SK-N-SH (cell line): ENCODE measurements at regions not wholly inside any gene's neighbourhood (a gene's known extent, or its start where the extent isn't known, plus 50 kb on each side); places are given as distances from the start of the nearest gene placed in this dataset.

ENCODE experiments used
- EP300 ChIP-seq, 2 experiments: IDR thresholded peaks; 2 replicates each; pipeline versions ENCODE4 v1.4.0 to v1.6.1; 2012; ENCODE audit warnings: borderline replicate concordance in 1 of 2, low read depth in 1 of 2, low read length in 1 of 2
- POLR2AphosphoS5 ChIP-seq: IDR thresholded peaks from 2 replicates; pipeline ENCODE4 v1.6.1; 2012; ENCODE audit warnings: low read depth, low read length
- RAD21 ChIP-seq: IDR thresholded peaks from 2 replicates; pipeline ENCODE4 v1.6.1; 2012; ENCODE audit warnings: mild to moderate bottlenecking, low read length
- TF ChIP-seq, protein P1 (sequence below): fragments of 200-600 bp; sonication (generic); IDR thresholded peaks from 2 replicates; pipeline ENCODE4 v1.6.1; 2017; ENCODE audit warnings: antibody characterized with exemption, mild to moderate bottlenecking, moderate library complexity

DNA sequence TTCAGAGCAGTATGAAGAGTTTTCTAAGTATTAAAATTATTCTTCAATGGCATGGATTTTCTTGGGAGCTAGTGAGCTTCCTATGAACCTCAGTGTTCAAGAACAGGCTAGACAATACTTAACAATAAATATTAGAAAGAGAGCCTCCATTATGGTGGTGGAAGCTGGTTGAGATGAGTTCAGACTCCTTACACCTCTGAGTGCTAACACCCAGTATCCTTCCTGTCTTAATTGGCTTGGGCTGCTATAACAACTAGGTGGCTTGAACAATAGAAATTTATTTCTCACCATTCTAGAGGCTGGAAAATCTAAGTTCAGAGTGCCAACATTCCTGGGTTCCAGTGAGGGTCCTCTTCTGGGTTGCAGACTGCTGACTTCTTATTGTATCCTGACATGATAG, 369.4 kb upstream of the HNRNPA3 start:
- TF ChIP-seq RAD21: no peak
- TF ChIP-seq POLR2AphosphoS5: no peak
- TF ChIP-seq, protein P1, sequence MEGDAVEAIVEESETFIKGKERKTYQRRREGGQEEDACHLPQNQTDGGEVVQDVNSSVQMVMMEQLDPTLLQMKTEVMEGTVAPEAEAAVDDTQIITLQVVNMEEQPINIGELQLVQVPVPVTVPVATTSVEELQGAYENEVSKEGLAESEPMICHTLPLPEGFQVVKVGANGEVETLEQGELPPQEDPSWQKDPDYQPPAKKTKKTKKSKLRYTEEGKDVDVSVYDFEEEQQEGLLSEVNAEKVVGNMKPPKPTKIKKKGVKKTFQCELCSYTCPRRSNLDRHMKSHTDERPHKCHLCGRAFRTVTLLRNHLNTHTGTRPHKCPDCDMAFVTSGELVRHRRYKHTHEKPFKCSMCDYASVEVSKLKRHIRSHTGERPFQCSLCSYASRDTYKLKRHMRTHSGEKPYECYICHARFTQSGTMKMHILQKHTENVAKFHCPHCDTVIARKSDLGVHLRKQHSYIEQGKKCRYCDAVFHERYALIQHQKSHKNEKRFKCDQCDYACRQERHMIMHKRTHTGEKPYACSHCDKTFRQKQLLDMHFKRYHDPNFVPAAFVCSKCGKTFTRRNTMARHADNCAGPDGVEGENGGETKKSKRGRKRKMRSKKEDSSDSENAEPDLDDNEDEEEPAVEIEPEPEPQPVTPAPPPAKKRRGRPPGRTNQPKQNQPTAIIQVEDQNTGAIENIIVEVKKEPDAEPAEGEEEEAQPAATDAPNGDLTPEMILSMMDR: no peak
- no peak for TF ChIP-seq EP300 (IDR thresholded peaks at IDR 0.05; ENCODE audit: borderline replicate concordance in 1 of 2, low read depth in 1 of 2, low read length in 1 of 2)
